ENCODE measurements at regions not wholly inside any gene's neighbourhood (a gene's known extent, or its start where the extent isn't known, plus 50 kb on each side); places are given as distances from the start of the nearest gene placed in this dataset.
"Not testable (repeated sequence)": the region's sequence is repeated elsewhere in the genome, so short reads cannot be mapped to it uniquely, and the experiment has no call there.

DNA sequence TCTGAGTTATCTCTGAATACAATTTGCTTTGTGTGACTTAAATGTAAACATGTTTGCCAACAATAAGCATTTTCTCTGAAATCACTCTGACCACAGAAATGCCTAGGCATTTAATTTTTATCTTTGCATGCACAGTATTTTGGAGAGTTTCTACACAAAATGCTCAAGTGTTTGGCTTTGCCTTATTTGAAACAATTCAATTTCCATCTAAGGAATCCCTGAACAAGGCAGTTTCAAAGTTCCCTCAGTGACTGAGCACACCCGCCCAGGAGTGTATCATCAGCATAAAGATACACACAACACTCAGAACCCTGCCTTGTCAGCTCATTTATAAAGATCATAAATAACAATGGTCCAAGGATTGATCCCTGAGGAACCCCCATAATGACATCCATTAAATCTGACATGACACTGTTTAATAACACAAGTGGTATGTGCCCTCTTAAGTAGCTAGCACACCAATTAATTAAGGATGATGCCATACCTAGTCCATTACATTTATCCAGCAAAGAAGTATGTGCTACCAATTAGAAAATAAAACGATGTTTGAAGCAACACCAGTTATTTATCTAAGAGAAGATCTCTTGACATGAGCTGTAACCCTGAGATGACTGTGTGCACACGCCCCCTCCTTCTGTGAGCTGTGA is 585.8 kb downstream of the ADGRL2 start:
- no peak for DNase-seq

DNA sequence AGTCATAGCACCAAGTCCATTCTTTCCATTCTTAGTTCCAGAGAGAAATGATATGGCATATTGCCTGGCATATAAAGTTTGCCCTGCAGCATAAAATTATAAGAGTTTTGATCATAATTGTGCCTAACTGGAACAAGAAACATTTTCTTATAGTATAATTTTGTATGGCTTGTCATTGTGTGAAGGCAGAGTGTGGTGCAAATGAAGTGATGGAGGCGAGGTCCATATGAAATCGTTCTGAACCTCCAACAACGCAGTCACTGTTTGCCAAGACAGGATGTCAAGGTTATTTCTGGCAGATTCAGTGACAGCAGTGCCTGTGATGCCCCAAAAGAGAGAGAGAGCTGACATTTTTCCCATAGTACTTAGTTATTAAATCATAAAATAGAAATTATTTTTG is 584.0 kb downstream of the ADGRL2 start:
- DNase-seq, result no peak

DNA sequence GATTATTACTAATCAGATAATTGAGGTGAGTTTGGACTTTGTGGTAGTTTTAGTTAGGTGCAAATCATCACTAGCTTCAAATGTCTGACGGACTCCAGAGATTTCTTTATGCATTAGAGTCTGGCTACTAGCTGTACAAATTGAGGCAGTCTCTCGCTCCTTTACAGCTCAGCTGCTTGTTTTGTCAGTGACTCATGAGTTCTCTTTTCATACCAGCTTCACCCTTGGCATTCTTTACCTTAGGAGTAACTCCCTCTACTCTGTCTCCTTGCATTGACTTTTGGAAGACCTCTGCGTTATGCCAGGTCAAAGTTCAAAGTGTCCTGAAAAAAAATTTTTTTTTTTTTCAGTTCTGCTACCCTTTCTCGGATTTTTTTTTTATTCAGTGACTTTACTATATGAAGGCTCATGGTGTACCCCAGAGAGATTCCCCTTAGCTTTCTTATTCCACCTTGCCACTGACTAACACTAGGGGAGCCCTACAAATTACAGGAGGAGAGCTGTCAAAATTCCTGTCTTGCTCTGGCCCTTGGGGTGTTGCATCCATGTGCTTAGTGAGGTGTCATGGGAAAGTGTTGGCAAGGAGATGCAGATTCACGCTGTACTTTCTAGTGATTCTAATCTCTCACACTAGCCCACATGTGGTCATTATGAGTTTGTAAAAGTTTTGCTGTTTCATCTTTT is 576.6 kb downstream of the ADGRL2 start:
- DNase-seq, result no peak

DNA sequence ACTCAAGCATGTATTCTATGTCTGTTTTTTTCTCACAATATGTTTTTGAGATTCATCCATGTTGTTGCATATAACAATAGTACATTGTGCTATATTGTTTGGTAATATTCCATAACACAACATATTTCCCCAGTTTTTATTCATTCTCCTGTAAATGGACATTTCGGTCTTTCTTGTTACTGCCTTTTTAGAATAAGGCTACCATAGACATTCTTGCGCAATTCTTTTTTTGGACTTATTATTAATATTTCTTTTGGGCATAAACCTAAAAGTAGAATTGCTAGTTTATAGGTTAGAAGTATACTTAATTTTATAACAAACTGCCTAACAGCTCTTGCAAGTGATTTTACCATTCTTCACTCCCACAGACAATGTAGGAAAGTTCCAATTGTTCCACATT is 573.0 kb downstream of the ADGRL2 start:
- no peak for DNase-seq

DNA sequence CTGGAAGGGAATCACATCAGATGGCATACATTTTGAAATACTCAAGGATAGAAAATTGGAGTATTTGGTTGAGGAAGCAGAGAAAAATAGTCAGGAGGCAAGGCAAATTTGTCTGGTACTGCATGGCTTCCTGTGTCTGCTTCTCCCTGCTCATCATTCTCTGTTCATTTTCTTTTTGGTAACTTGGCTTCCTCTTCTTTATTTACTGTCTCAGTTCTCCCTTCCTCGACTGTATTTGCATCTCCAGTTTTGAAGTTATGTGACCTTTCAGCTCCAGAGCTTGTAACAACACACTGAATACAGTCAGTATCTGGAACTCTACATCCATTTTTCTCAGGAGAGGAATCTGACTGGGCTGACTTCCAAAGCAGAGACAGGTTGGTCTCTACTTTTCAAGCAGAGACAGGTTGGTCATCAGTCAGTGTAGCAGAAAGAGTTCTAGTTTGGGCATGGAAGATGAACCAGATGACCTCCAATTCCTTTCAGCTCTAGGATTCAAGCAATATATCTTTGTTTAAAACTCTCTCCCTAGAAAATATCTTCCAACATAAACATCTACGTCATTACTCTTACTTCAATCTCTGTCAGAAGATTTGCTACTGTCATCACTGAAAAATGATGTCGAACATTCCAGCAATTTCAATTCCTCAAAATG is 571.2 kb downstream of the ADGRL2 start:
- no peak for DNase-seq

DNA sequence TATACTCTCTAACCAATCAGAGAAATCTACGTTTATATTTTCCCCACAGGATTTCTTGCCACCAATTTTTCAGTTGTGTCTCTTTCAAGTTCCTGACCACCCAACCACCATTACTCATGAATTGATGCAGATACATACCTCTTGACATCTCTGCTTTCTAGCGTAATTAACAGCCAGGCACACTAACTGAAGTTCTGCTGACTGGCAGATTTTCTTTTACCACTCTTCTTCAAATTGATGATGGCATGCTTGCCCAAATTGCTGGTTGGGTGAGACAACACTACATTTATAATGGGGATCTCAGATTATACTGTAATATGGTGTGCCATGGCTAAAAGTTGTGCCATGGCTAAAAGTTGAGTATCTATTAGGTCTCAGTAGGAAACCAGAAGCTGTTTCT is 566.7 kb downstream of the ADGRL2 start:
- no peak for DNase-seq

DNA sequence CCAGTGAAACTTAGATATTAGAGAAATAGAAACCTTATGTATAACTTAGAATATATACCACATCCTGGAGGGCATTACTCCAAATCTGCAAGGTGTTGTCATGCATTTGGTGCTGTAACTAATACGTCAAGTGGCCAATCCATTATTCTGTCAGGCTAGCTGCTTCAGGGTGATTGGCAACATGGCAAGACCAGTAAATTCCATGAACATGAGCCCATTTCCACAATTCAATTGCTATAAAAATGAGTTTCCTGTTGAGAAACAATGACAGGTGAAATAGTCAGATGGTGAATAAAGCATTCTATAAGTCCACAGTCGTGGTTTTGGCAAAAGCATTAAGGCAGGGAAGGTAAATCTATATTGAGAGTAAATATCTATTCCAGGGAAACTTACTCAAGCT is 566.0 kb downstream of the ADGRL2 start:
- DNase-seq, result no peak

DNA sequence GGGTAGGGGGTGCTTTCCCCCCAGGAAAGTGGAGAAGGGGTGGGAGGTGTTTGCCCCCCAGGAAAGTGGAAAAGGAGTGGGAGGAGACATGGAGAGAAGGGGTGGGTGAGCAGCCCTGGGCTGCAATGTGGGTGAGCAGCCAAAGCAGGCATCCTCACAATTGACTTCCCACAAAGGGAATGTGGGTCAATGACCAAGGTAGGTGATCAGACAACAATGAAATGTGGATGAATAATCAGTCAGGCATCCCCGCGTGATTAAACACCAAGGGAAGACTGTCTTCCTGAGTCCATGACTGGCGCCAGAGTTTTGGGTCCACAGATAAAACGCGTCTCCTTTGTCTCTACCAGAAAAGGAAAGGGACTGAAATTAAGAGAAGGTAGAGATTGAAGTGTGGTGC is 558.8 kb downstream of the ADGRL2 start:
- not testable (repeated sequence) for DNase-seq

DNA sequence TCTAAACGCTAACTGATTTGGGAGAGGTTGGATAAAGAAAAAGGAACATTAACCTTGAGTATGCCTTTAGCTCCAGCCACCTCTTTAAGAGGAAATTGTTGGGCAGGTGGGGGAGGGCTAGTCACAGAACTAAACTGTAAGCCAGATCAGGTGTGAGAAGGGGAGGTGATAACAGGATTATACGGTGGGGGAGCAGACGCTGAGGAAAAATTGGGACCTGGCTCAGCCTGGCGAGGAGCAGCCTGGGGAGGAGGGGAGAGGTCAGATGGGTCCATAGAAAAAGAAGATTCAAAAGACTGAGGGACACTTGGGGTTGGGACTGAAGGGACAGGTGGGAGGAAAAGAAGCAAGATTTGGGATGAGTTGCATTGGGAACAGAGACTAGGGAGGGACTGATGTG is 558.0 kb downstream of the ADGRL2 start:
- DNase-seq, result not testable (repeated sequence)

DNA sequence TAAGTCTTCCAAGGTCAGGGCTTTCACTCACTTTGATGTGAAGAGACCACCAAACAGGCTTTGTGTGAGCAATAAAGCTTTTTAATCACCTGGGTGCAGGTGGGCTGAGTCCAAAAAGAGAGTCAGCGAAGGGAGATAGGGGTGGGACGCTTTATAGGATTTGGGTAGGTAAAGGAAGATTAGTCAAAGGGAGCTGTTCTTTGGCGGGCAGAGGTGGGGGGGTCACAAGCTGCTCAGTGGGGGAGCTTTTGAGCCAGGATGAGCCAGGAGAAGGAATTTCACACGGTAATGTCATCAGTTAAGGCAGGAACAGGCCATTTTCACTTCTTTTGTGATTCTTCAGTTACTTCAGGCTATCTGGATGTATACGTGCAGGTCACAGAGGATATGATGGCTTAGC is 553.8 kb downstream of the ADGRL2 start:
- not testable (repeated sequence) for DNase-seq

DNA sequence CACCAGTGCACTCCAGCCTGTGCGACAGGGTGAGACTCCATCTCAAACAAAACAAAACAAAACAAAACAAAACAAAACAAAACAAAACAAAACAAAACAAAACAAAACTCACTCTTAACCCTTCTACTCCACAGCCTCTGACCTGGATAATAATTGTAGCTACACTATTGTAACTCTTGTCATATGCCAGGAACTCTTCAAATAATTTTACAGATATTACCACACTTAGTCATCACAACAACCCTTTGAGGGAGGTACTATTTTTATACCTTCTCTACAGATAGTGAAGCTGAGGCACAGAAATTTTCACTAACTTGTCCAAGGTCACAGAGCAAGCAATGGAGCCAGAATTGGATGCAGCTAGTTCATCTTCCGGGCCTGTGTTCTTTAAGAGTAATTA is 547.8 kb downstream of the ADGRL2 start:
- no peak for DNase-seq

DNA sequence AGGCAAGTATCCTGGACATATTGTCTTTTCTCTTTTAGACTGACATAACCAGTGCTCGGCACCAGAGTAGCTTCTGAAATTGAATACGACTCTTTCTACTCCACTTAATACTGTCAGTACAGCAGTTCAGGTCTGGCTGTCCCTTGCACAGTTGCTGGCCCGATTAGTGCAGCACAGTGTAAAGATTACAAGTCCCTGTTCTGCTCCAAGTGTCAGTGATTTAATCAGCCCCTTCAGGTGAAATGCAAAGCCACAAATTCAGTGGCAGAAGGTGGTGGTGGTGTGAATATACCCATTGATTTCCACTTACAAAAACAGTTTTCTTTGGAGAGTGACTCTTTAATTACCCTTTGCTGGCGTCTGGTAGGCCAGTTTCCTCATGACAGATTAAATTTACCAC is 545.4 kb downstream of the ADGRL2 start:
- no peak for DNase-seq

DNA sequence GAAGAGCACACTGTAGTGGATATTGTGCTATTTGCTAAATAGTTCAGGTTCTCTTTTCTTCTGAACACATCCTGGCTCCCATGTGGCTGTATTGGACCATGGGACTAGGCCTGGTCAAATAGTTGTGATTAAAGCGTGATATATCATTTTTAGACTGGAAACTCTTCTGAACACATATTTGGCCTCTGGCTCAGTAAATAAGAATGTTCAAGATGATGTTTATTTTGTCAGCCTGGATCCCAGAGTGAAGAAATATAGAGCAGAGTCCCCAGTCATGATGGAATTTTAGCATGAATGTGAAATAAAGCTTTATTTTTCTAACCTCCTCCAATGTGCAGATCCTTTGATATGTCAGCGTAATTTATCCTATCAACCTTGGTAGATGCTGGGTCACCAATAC is 542.6 kb downstream of the ADGRL2 start:
- no peak for DNase-seq

DNA sequence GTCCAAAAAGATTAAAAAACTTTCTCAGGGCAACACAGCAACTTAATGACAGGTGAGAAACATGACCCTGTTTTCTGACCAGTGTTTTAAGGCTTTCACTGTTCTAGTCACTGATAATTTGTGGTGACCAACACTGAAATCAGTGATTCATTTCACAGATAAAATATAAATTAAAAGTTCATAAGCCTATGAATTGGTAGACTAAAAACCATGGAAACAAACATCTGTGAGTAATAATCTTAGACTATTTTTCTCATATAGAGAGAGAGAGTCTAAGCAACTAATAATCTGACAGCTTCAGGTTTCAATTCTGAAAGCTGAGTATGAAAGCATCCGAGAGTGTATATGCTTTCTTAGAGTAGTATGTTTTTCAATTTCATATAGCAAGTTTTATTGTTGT is 536.9 kb downstream of the ADGRL2 start:
- DNase-seq, result no peak

DNA sequence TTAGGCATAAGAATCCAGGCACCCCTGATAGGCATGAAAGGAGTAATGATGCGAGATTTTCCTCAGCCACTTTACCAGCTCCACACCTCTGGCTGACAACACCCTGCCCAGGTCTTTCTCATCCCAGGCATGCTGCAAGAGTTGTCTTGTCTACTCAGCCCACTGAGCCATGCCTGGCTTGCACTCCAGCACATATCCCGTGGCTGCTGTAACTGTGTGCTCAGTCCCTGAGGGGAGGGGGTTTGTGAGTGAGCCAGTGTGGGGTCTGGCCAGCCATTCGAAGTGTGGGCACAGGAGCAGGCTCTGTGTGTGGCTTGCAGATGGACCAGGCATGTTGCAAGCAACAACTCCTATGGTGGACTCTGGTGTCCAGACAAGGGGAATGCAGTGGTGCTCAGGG is 529.6 kb downstream of the ADGRL2 start:
- no peak for DNase-seq

DNA sequence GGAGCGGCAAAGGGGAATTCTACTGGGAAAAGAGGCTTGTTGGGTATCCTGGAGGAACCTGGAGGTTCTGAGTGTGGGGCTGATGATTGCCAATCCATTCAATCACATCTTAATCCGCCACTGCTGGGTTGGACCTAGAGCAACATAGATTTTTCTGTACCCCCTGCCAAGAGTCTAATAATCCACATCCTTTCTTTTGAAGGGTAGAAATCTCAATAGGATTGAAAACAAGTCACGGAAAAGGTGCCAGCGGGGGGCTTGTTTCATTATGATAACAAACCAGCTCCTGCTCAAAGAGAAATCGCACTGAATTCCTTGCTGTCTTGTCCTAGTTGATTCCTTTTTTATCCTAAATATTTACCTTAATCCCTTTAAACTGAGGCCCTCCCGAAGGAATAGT is 528.5 kb downstream of the ADGRL2 start:
- no peak for DNase-seq

DNA sequence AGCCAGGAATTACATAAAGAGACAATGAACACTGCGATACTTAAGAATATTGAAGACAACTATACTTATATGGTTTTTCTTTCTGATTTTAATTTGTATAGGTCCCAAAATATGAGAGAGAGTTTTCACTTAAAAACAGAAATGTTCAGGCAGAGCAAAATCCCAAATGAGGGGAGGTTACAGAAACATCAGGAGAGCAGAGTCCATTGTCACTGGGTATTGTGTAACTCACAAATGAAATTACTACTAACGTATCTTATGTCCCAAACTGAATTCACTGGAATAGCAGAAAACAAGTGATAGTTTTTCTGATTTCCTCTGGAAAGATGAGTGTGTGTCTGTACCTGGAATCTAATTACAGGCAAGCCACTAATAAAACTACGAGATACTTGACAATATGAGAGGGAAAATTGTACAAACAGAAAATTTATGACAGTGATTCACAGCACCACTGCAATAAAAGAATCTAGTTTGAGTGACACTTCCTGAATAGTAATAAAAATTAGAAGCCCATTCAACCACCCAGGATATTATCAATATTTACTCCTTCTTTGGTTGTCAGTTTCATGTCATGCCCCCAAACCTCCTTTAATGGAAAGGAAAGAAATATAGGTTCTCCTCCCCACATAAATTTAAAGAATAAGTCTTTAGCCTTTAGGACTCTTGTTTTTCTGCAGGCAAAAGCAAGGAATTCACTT is 522.6 kb downstream of the ADGRL2 start:
- no peak for DNase-seq

DNA sequence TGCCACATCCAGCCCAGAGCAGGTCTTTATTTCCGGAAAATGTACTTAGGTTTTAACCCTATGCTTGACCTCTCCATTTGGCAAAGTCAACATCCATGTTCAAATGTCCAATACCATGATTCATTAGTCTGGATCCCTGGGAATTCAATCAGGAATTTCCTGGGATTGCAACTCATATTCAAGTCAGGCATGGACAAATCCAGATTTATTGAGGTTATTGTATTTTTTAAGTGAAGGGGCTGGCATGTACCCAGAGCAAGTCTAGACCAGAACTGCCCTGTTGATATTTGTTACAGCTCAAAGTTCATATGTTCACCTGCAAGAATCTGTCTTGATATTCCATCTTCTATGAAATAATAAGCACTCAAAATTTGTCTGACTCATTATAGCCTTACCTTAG is 521.1 kb downstream of the ADGRL2 start:
- DNase-seq, result no peak

DNA sequence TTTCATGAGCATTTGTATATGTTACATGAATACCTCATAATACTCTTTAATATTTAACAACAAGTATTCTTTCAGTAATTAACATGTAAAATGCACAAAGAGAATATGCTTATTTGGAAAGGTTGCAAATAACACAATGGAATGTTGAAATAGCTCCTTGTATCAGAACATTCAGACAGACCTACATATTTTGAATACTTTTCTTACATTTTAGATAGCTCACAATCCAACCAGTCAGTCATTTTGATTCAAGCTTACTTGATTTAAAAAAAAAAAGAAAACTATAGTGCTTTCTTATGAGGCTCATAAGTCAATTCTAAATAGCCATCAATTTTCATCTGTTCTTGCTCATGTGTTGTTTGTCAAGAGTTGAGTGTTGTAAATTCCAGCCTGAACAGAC is 518.8 kb downstream of the ADGRL2 start:
- DNase-seq, result no peak

DNA sequence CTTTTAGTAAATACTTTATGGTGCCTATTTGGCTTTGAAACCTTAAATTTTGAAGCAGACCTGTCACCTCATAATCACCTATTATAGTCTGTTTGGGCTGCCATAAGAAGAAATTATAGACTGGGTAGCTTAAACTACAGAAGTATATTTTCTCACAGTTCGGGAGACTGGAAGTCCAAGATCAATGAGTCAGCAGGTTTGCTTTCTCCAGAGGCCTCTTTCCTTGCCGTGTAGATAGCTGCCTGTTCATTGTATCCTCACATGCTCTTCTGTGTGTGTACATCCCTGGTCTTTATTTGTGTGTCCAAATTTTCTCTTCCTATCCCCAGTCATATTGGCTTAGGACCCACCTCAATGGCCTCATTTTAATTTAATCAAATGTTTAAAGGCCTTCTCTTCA is 518.2 kb downstream of the ADGRL2 start:
- DNase-seq, result no peak

DNA sequence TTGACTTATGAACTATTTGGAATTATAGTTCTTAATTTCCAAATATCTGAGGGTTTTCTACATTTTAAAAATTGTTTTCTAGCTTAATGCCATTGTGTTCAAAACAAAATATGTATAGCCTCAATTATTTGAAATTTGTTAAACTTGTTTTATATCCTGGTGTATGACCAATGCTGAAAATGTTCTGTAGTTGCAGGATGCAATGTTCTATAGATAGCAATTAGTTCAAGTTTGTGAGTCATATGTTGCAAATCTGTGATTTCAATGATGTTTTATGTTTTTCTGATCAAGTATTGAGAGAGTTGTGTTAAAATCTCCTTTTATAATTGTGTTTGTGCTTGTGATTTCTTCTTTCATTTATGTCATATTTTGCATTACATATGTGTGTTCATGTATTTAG is 517.5 kb downstream of the ADGRL2 start:
- DNase-seq, result no peak

DNA sequence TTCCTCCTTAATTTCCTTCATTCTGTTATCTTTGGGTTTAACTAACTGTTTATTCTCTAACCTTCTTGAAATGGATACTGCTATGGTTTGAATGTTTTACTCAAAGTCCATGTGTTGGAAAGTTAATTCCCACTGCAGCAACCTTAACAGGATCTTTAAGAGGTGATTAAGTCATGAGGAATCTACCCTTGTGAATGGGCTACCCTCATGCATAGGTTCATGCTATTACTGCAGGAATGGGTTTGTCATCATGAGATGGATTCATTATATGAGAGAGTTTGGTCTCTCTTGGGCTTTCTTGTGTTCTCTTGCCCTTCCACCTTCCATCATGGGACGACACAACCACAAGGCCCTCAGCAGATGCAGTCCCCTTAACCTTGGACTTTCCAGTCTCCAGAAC is 516.9 kb downstream of the ADGRL2 start:
- DNase-seq, result no peak

DNA sequence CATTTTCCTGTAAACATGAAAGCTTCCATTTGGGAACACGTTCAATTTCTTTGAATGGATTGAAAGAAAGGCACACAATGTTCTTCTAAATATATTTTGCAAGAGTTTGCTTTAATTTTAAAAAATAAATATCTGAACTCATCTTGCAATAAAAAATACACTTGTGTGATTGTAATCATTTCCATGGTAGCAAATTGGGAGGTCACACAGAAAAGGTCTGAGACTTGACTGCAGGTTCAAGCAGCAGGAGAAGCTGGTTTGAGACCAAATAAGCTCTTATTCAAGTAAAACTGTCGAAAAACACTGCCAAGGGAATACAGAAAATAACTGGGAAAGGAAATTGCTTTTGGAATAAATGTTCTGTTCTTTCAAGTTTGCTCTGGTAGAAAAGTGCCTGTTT is 498.9 kb downstream of the ADGRL2 start:
- no peak for DNase-seq

DNA sequence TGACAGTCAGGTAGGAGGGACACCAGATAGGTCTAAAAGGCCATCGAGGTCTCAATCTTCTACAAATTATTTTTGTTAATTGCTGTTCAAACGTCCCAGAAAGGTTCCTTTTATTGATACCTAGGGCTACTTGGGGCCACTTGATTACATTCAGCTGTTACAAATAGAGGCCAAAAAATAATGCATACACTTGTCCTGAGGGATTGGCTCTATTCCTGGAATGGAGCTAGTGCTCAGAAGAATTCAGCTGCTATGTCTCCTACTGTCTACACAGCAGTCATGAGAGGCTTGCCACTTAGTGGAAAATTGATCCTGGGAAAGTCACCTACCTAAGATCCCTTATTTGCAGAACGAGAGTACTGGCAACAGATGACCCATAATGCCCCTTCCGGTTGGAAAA is 498.3 kb downstream of the ADGRL2 start:
- DNase-seq, result no peak
